WTC11 (cell line): ENCODE measurements at regions not wholly inside any gene's neighbourhood (a gene's known extent, or its start where the extent isn't known, plus 50 kb on each side); places are given as distances from the start of the nearest gene placed in this dataset.

Experiments
- ATAC-seq: fragments of 200-7000 bp; cut with Tn5 transposase; 2 replicates; pipeline ENCODE4 v1.10.0; 2021; ENCODE audit warnings: mild to moderate bottlenecking, moderate library complexity
- CTCF ChIA-PET: fragments of 300-600 bp; sonication (Branson Sonifier 250); formaldehyde crosslinking; loops from one replicate; lab custom pipeline; 2021; ENCODE audit warnings: antibody characterized with exemption; lab: Charles Lee
- POLR2A ChIA-PET: fragments of 350-600 bp; sonication (Branson Sonifier 250); formaldehyde crosslinking; loops from one replicate; lab custom pipeline; 2021; ENCODE audit warnings: antibody characterized with exemption; lab: Charles Lee
- DNase-seq: peaks from one replicate; pipeline ENCODE4 v3.0.0; 2021; ENCODE audit warnings: low spot score
- H3K27ac Mint-ChIP-seq: 2 replicates; pipeline ENCODE4 v1.8.0; 2021; ENCODE audit warnings: mixed read lengths
- H3K27me3 Mint-ChIP-seq: 2 replicates; pipeline ENCODE4 v1.8.0; 2021; ENCODE audit warnings: low read depth, mild to moderate bottlenecking, moderate library complexity, mixed read lengths
- H3K36me3 Mint-ChIP-seq: 2 replicates; pipeline ENCODE4 v1.8.0; 2021; ENCODE audit warnings: mixed read lengths
- H3K4me1 Mint-ChIP-seq: 2 replicates; pipeline ENCODE4 v1.8.0; 2022; ENCODE audit warnings: mixed read lengths
- H3K4me3 Mint-ChIP-seq: 2 replicates; pipeline ENCODE4 v1.8.0; 2021; ENCODE audit warnings: mild to moderate bottlenecking, moderate library complexity, mixed read lengths
- H3K9me3 Mint-ChIP-seq: 2 replicates; pipeline ENCODE4 v1.8.0; 2021; ENCODE audit warnings: mixed read lengths
- ATF6 ChIP-seq: sonication (generic); formaldehyde crosslinking; IDR thresholded peaks from 2 replicates; pipeline ENCODE4 v1.8.1; 2023; ENCODE audit warnings: mild to moderate bottlenecking, missing genetic modification reagents
- E2F5 ChIP-seq: sonication (generic); formaldehyde crosslinking; IDR thresholded peaks from 2 replicates; pipeline ENCODE4 v1.8.1; 2022; ENCODE audit warnings: mild to moderate bottlenecking, moderate library complexity, missing genetic modification reagents
- ELF4 ChIP-seq: sonication (generic); formaldehyde crosslinking; IDR thresholded peaks from 2 replicates; pipeline ENCODE4 v1.8.1; 2022; ENCODE audit warnings: low read depth, mild to moderate bottlenecking, moderate library complexity, missing genetic modification reagents
- ESRRA ChIP-seq: sonication (generic); formaldehyde crosslinking; IDR thresholded peaks from 2 replicates; pipeline ENCODE4 v1.8.1; 2022; ENCODE audit warnings: mild to moderate bottlenecking, missing genetic modification reagents, borderline replicate concordance
- FOXJ3 ChIP-seq: sonication (generic); formaldehyde crosslinking; IDR thresholded peaks from 2 replicates; pipeline ENCODE4 v1.9.0; 2021; ENCODE audit warnings: missing genetic modification reagents, mild to moderate bottlenecking, borderline replicate concordance
- FOXK1 ChIP-seq: sonication (generic); formaldehyde crosslinking; IDR thresholded peaks from 2 replicates; pipeline ENCODE4 v1.8.0; 2022; ENCODE audit warnings: mild to moderate bottlenecking, moderate library complexity, missing genetic modification reagents
- FOXP1 ChIP-seq: sonication (generic); formaldehyde crosslinking; IDR thresholded peaks from 2 replicates; pipeline ENCODE4 v1.8.0; 2022; ENCODE audit warnings: missing genetic modification reagents, mild to moderate bottlenecking, moderate library complexity, borderline replicate concordance
- FOXP4 ChIP-seq: sonication (generic); formaldehyde crosslinking; IDR thresholded peaks from 2 replicates; pipeline ENCODE4 v1.8.0; 2022; ENCODE audit warnings: mild to moderate bottlenecking, missing genetic modification reagents
- GABPB1 ChIP-seq: sonication (generic); formaldehyde crosslinking; IDR thresholded peaks from 2 replicates; pipeline ENCODE4 v1.8.1; 2023; ENCODE audit warnings: mild to moderate bottlenecking, missing genetic modification reagents
- HMGA2 ChIP-seq: fragments of 250-450 bp; sonication (Bioruptor Pico); IDR thresholded peaks from 2 replicates; pipeline ENCODE4 v1.4.0; 2021; ENCODE audit warnings: mild to moderate bottlenecking, moderate library complexity
- MLX ChIP-seq: sonication (generic); formaldehyde crosslinking; IDR thresholded peaks from 2 replicates; pipeline ENCODE4 v1.8.1; 2023; ENCODE audit warnings: mild to moderate bottlenecking, missing genetic modification reagents, moderate library complexity
- NFE2L1 ChIP-seq: sonication (generic); formaldehyde crosslinking; IDR thresholded peaks from 2 replicates; pipeline ENCODE4 v1.8.1; 2023; ENCODE audit warnings: missing genetic modification reagents
- NR1H2 ChIP-seq: sonication (generic); formaldehyde crosslinking; IDR thresholded peaks from 2 replicates; pipeline ENCODE4 v1.9.0; 2021; ENCODE audit warnings: mild to moderate bottlenecking, moderate library complexity, missing genetic modification reagents
- NR2C2 ChIP-seq: sonication (generic); formaldehyde crosslinking; IDR thresholded peaks from 2 replicates; pipeline ENCODE4 v1.8.0; 2022; ENCODE audit warnings: mild to moderate bottlenecking, missing genetic modification reagents
- PRRX2 ChIP-seq: fragments of 250-450 bp; sonication (Bioruptor Pico); IDR thresholded peaks from 2 replicates; pipeline ENCODE4 v1.8.0; 2021; ENCODE audit warnings: mild to moderate bottlenecking
- RORB ChIP-seq: fragments of 250-450 bp; sonication (Bioruptor Pico); IDR thresholded peaks from 2 replicates; pipeline ENCODE4 v1.9.0; 2021; ENCODE audit warnings: mild to moderate bottlenecking
- TEAD1 ChIP-seq: sonication (generic); formaldehyde crosslinking; IDR thresholded peaks from 2 replicates; pipeline ENCODE4 v1.8.0; 2022; ENCODE audit warnings: mild to moderate bottlenecking, missing genetic modification reagents
- ZNF317 ChIP-seq: sonication (generic); formaldehyde crosslinking; IDR thresholded peaks from 2 replicates; pipeline ENCODE4 v1.8.1; 2023; ENCODE audit warnings: low read depth, mild to moderate bottlenecking, moderate library complexity, missing genetic modification reagents, borderline replicate concordance
- ZNF416 ChIP-seq: fragments of 250-450 bp; sonication (Bioruptor Pico); IDR thresholded peaks from 2 replicates; pipeline ENCODE4 v1.9.0; 2021; ENCODE audit warnings: mild to moderate bottlenecking, inconsistent platforms
- TF ChIP-seq, protein P1 (sequence below): sonication (generic); formaldehyde crosslinking; IDR thresholded peaks from 2 replicates; pipeline ENCODE4 v1.8.1; 2022; ENCODE audit warnings: low read depth, missing genetic modification reagents, borderline replicate concordance
- TF ChIP-seq, protein P2 (sequence below): fragments of 250-450 bp; sonication (Bioruptor Pico); conservative IDR thresholded peaks from 2 replicates; pipeline ENCODE4 v1.9.0; 2021; ENCODE audit warnings: mild to moderate bottlenecking
- TF ChIP-seq, protein P3 (sequence below): sonication (generic); formaldehyde crosslinking; IDR thresholded peaks from 2 replicates; pipeline ENCODE4 v1.8.0; 2023; ENCODE audit warnings: mild to moderate bottlenecking, missing genetic modification reagents
- TF ChIP-seq, protein P4 (sequence below): sonication (generic); formaldehyde crosslinking; IDR thresholded peaks from 2 replicates; pipeline ENCODE4 v1.8.0; 2022; ENCODE audit warnings: mild to moderate bottlenecking, missing genetic modification reagents

- TF ChIP-seq, protein P1, sequence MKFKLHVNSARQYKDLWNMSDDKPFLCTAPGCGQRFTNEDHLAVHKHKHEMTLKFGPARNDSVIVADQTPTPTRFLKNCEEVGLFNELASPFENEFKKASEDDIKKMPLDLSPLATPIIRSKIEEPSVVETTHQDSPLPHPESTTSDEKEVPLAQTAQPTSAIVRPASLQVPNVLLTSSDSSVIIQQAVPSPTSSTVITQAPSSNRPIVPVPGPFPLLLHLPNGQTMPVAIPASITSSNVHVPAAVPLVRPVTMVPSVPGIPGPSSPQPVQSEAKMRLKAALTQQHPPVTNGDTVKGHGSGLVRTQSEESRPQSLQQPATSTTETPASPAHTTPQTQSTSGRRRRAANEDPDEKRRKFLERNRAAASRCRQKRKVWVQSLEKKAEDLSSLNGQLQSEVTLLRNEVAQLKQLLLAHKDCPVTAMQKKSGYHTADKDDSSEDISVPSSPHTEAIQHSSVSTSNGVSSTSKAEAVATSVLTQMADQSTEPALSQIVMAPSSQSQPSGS (CRISPR knock-in tag), result no peak
- TF ChIP-seq NR2C2 (CRISPR knock-in tag) (no peak), HMGA2 (CRISPR knock-in tag) (no peak), GABPB1 (CRISPR knock-in tag) (no peak), FOXP1 (no peak), ZNF317 (no peak), FOXP4 (CRISPR knock-in tag) (no peak), TEAD1 (CRISPR knock-in tag) (no peak), RORB (CRISPR knock-in tag) (no peak), FOXK1 (CRISPR knock-in tag) (no peak)
- TF ChIP-seq, protein P2, sequence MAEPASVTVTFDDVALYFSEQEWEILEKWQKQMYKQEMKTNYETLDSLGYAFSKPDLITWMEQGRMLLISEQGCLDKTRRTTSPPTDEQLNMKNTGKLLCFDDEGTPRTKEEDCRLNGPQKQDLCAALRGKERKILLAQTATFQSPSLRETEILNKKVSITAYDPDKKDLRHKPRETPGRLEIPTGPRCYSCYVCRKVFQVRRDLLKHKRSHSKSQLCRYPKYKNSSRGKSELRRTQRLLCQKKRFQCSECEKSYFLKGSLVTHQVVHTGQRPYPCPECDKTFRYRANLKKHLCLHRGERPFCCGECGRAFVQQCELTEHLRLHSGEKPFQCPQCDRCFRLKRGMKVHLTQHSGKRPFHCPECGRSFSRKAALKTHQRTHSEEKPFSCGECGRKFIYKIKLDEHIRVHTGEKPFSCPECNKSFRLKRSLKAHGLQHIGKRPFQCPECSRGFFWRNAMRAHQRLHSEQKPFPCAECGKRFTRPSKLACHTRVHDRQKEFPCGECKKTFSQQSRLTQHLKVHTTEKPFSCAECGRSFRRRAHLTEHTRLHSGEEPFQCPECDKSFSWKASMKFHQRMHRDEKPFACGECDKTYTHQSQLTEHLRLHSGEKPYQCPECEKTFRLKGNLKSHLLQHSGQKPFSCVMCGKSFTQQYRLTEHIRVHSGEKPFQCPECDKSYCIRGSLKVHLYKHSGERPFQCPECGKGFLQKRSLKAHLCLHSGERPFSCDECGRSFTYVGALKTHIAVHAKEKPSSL (CRISPR knock-in tag), result no peak
- TF ChIP-seq, protein P3, sequence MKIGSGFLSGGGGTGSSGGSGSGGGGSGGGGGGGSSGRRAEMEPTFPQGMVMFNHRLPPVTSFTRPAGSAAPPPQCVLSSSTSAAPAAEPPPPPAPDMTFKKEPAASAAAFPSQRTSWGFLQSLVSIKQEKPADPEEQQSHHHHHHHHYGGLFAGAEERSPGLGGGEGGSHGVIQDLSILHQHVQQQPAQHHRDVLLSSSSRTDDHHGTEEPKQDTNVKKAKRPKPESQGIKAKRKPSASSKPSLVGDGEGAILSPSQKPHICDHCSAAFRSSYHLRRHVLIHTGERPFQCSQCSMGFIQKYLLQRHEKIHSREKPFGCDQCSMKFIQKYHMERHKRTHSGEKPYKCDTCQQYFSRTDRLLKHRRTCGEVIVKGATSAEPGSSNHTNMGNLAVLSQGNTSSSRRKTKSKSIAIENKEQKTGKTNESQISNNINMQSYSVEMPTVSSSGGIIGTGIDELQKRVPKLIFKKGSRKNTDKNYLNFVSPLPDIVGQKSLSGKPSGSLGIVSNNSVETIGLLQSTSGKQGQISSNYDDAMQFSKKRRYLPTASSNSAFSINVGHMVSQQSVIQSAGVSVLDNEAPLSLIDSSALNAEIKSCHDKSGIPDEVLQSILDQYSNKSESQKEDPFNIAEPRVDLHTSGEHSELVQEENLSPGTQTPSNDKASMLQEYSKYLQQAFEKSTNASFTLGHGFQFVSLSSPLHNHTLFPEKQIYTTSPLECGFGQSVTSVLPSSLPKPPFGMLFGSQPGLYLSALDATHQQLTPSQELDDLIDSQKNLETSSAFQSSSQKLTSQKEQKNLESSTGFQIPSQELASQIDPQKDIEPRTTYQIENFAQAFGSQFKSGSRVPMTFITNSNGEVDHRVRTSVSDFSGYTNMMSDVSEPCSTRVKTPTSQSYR, result no peak
Measured at GRCh38 chr9:107836300-107836699, 346.7 kb upstream of the KLF4 start (continued).

DNA sequence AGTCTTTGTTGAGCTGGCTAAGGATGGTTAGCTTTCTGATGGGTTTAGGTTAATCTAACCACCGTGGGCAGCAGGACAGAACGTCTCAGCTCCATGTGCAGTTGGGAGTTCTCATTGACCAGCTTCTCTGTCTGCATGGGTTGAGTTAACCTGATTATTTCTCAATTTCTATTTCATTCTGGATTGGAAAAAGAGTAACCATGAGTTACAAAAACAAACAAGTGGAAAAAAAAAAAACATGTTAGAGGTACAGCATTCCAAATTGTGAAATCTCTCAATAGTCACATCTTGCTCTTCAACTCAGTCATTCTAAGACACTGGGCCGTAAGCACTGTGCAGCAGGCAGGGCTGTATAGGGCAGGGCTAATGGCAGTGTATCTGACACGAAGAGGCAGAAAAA is 343.7 kb upstream of the KLF4 start:
- Mint-ChIP-seq H3K27me3 (no peaks in the 10 kb centered on the region), H3K36me3 (no peaks in the 10 kb centered on the region), H3K4me3 (no peak overlapping the region), H3K4me1 (no peaks in the 10 kb centered on the region), H3K27ac (no peak overlapping the region), H3K9me3 (peaks cover 8% of the 10 kb centered on the region; the same call in 1 of the 2 replicates)
- DNase-seq (no peak), ATAC-seq (no peak)
- TF ChIP-seq NFE2L1 (no peak), NR2C2 (CRISPR knock-in tag) (no peak), E2F5 (CRISPR knock-in tag) (no peak), ZNF416 (no peak), NR1H2 (no peak), PRRX2 (CRISPR knock-in tag) (no peak), FOXJ3 (CRISPR knock-in tag) (no peak), ESRRA (CRISPR knock-in tag) (no peak), ATF6 (CRISPR knock-in tag) (no peak), ELF4 (CRISPR knock-in tag) (no peak), MLX (CRISPR knock-in tag) (no peak)
- TF ChIP-seq, protein P4, sequence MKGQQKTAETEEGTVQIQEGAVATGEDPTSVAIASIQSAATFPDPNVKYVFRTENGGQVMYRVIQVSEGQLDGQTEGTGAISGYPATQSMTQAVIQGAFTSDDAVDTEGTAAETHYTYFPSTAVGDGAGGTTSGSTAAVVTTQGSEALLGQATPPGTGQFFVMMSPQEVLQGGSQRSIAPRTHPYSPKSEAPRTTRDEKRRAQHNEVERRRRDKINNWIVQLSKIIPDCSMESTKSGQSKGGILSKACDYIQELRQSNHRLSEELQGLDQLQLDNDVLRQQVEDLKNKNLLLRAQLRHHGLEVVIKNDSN (CRISPR knock-in tag), result no peak
- TF ChIP-seq, protein P1 (CRISPR knock-in tag), result no peak
- CTCF ChIA-PET, result no interaction called here
- POLR2A ChIA-PET, result no interaction called here
